CD14-positive monocyte (primary cell): ENCODE measurements at regions not wholly inside any gene's neighbourhood (a gene's known extent, or its start where the extent isn't known, plus 50 kb on each side); places are given as distances from the start of the nearest gene placed in this dataset.

Experiments
- DNase-seq, 3 donors: peaks; one replicate each; pipeline ENCODE4 v3.0.0-alpha.2; 2011 to 2022
- H2AFZ ChIP-seq: 2 replicates; pipeline ENCODE4 v1.6.0; 2012; ENCODE audit warnings: mild to moderate bottlenecking, low read depth, low read length, inconsistent platforms; ENCODE audit not compliant: insufficient read depth, poor library complexity, severe bottlenecking
- H3K27ac ChIP-seq, 2 donors: 1 replicate in 1 of 2; 2 replicates in 1 of 2; pipeline ENCODE4 v1.5.1; 2012 to 2013; ENCODE audit warnings: low read length in 2 of 2, control low read depth in 1 of 2, inconsistent platforms in 1 of 2, low read depth in 1 of 2, mild to moderate bottlenecking in 1 of 2
- H3K27me3 ChIP-seq, 2 donors: one replicate each; pipeline versions ENCODE4 v1.6.0 to v1.6.1; 2011 to 2013; ENCODE audit warnings: low read length in 2 of 2; ENCODE audit not compliant: control insufficient read depth in 2 of 2, insufficient read depth in 2 of 2
- H3K36me3 ChIP-seq, 2 donors: replicated peaks in 1 of 2; 1 replicate in 1 of 2; 2 replicates in 1 of 2; pipeline versions ENCODE4 v1.5.1 to v1.6.1; 2012 to 2013; ENCODE audit warnings: low read length in 2 of 2, control low read depth in 1 of 2, inconsistent platforms in 1 of 2, mild to moderate bottlenecking in 1 of 2; ENCODE audit not compliant: insufficient read depth in 2 of 2, control insufficient read depth in 1 of 2
- H3K4me1 ChIP-seq, 2 donors: 1 replicate in 1 of 2; 2 replicates in 1 of 2; pipeline versions ENCODE4 v1.5.1 to v1.6.1; 2012 to 2013; ENCODE audit warnings: low read length in 2 of 2, control low read depth in 1 of 2, inconsistent platforms in 1 of 2, mild to moderate bottlenecking in 1 of 2, moderate library complexity in 1 of 2; ENCODE audit not compliant: insufficient read depth in 2 of 2, control insufficient read depth in 1 of 2
- H3K4me2 ChIP-seq: replicated peaks from 2 replicates; pipeline ENCODE3; 2012; ENCODE audit warnings: low read length, moderate library complexity, mild to moderate bottlenecking; ENCODE audit not compliant: poor library complexity, severe bottlenecking; ENCODE audit errors: extremely low read depth
- H3K4me3 ChIP-seq, 3 experiments: fragments of 200-600 bp in 1 of 3; sonication (generic) in 1 of 3; replicated peaks in 1 of 3; 1 replicate in 2 of 3; 2 replicates in 1 of 3; pipeline ENCODE4 v1.5.1; 2011 to 2013; ENCODE audit warnings: low read length in 3 of 3, mild to moderate bottlenecking in 3 of 3, control low read depth in 2 of 3, low read depth in 2 of 3, inconsistent platforms in 1 of 3, moderate library complexity in 1 of 3
- H3K79me2 ChIP-seq: 2 replicates; pipeline ENCODE4 v1.6.0; 2012; ENCODE audit warnings: mild to moderate bottlenecking, control low read depth, inconsistent platforms, low read length, moderate library complexity; ENCODE audit not compliant: insufficient read depth
- H3K9ac ChIP-seq: 2 replicates; pipeline ENCODE4 v1.6.0; 2017; ENCODE audit warnings: low read length, mild to moderate bottlenecking; ENCODE audit not compliant: insufficient read depth, poor library complexity, severe bottlenecking
- H3K9me3 ChIP-seq, 2 donors: replicated peaks in 1 of 2; 1 replicate in 1 of 2; 2 replicates in 1 of 2; pipeline versions ENCODE4 v1.5.1 to v1.6.1; 2012 to 2013; ENCODE audit warnings: low read length in 2 of 2, control low read depth in 1 of 2; ENCODE audit not compliant: control insufficient read depth in 1 of 2, insufficient read depth in 1 of 2
- H4K20me1 ChIP-seq: 2 replicates; pipeline ENCODE4 v1.6.0; 2012; ENCODE audit warnings: mild to moderate bottlenecking, low read length, control low read depth, moderate library complexity; ENCODE audit not compliant: insufficient read depth
- H3K27ac Mint-ChIP-seq, 7 donors: one replicate each; pipeline ENCODE4 v1.8.0; 2020; ENCODE audit warnings: mild to moderate bottlenecking in 7 of 7, mixed read lengths in 7 of 7, moderate library complexity in 6 of 7, inconsistent platforms in 2 of 7
- H3K27me3 Mint-ChIP-seq, 3 donors: one replicate each; pipeline ENCODE4 v1.8.0; 2021 to 2022; ENCODE audit warnings: low read depth in 3 of 3, mild to moderate bottlenecking in 3 of 3, mixed read lengths in 3 of 3, moderate library complexity in 3 of 3, inconsistent platforms in 1 of 3
- H3K36me3 Mint-ChIP-seq, 2 donors: one replicate each; pipeline ENCODE4 v1.8.0; 2020; ENCODE audit warnings: mixed read lengths in 2 of 2, inconsistent platforms in 1 of 2, mild to moderate bottlenecking in 1 of 2
- H3K4me1 Mint-ChIP-seq: one replicate; pipeline ENCODE4 v1.8.0; 2020; ENCODE audit warnings: mild to moderate bottlenecking, mixed read lengths
- H3K4me3 Mint-ChIP-seq, 2 donors: one replicate each; pipeline ENCODE4 v1.8.0; 2020; ENCODE audit warnings: mild to moderate bottlenecking in 2 of 2, mixed read lengths in 2 of 2, moderate library complexity in 1 of 2
- H3K9me3 Mint-ChIP-seq, 7 donors: one replicate each; pipeline ENCODE4 v1.8.0; 2020 to 2022; ENCODE audit warnings: mixed read lengths in 7 of 7, mild to moderate bottlenecking in 6 of 7, moderate library complexity in 6 of 7, inconsistent platforms in 2 of 7
- WGBS: methylation state at CpG from one replicate; pipeline ENCODE4 v1.1.5; 2013; ENCODE audit warnings: missing lambda C conversion rate; ENCODE audit not compliant: insufficient coverage; 5-methylcytosine and 5-hydroxymethylcytosine counted together
- intact Hi-C, 2 donors: fragments of 100-400 bp; cut with micrococcal nuclease; formaldehyde crosslinking; loops; one replicate each; pipeline versions ENCODE4 v1.15.0 to v1.15.1; 2023
- TF ChIP-seq, protein P1 (sequence below): fragments of 200-600 bp; IDR thresholded peaks from one replicate; pipeline ENCODE4 v1.8.0; 2022; ENCODE audit warnings: antibody characterized with exemption, mild to moderate bottlenecking

DNA sequence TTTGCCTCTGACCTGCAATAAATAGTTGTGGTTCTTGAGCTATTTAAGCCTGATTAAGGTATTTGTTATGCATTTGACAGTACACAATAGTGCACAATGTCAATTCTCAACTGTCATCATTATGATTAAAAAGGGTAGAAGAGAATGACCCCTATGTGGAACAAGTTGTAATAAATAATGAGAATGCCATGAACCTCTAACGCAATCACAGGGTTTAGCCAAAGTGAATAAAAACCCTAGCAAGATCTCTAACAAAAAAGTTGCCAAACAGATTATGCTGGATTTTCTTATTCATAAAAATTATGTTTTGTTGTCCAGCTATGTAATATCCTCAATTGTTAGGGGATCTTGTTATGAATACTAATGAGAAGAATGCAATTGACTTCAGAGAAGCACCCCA, 387.4 kb downstream of the GPAT3 start:
- Mint-ChIP-seq H3K9me3 (no peaks in the 10 kb centered on the region), H3K36me3 (no peaks in the 10 kb centered on the region), H3K27ac (no peak overlapping the region), H3K27me3 (peaks cover 0 to 5% (median 4%) of the 10 kb centered on the region in 3 donors), H3K4me3 (no peak overlapping the region), H3K4me1 (no peaks in the 10 kb centered on the region)
- DNase-seq: no peak
- no CpG with 5 or more reads among the region's 1 CpG for WGBS
- H3K9me3 ChIP-seq: no peaks in the 10 kb centered on the region
- no peak overlapping the region for H3K4me3 ChIP-seq
- H3K4me2 ChIP-seq: no peak overlapping the region
- H3K4me1 ChIP-seq: no peaks in the 10 kb centered on the region
- no peak overlapping the region for H2AFZ ChIP-seq
- no peaks in the 10 kb centered on the region for H3K79me2 ChIP-seq
- H3K27ac ChIP-seq: no peak overlapping the region
- H4K20me1 ChIP-seq: no peaks in the 10 kb centered on the region
- no peak overlapping the region for H3K9ac ChIP-seq
- intact Hi-C loops: no loop called here
- no peaks in the 10 kb centered on the region for H3K27me3 ChIP-seq
- no peaks in the 10 kb centered on the region for H3K36me3 ChIP-seq
- TF ChIP-seq, protein P1, sequence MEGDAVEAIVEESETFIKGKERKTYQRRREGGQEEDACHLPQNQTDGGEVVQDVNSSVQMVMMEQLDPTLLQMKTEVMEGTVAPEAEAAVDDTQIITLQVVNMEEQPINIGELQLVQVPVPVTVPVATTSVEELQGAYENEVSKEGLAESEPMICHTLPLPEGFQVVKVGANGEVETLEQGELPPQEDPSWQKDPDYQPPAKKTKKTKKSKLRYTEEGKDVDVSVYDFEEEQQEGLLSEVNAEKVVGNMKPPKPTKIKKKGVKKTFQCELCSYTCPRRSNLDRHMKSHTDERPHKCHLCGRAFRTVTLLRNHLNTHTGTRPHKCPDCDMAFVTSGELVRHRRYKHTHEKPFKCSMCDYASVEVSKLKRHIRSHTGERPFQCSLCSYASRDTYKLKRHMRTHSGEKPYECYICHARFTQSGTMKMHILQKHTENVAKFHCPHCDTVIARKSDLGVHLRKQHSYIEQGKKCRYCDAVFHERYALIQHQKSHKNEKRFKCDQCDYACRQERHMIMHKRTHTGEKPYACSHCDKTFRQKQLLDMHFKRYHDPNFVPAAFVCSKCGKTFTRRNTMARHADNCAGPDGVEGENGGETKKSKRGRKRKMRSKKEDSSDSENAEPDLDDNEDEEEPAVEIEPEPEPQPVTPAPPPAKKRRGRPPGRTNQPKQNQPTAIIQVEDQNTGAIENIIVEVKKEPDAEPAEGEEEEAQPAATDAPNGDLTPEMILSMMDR: no peak

DNA sequence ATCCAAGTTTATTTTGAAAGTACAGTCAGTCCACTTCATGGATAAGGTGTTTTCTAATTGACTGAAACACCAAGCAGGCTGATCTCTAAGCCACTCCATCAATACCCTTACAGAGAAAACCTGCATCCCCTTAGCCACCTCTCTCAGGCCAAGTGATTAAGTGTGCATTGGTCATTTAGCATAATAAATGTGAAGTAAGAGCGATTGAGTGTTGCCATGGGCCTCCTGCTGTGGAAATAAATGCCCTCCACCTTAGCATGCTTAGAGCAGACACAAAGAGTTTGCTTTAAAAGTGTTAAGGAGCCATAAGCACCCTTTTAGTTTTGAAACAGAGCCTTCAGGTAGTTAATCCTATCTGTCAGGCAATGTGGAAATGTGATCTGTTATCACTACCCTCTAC, 386.5 kb downstream of the GPAT3 start:
- TF ChIP-seq, protein P1: no peak
- Histone ChIP-seq H3K27ac (no peak overlapping the region), H3K36me3 (no peaks in the 10 kb centered on the region), H3K9me3 (peaks cover 4 to 5% of the 10 kb centered on the region in 2 donors), H4K20me1 (no peaks in the 10 kb centered on the region), H3K9ac (no peak overlapping the region), H3K4me3 (no peak overlapping the region), H3K4me2 (no peak overlapping the region), H2AFZ (no peak overlapping the region), H3K27me3 (no peaks in the 10 kb centered on the region), H3K4me1 (no peaks in the 10 kb centered on the region), H3K79me2 (no peaks in the 10 kb centered on the region)
- no peak for DNase-seq
- Mint-ChIP-seq H3K4me1 (no peaks in the 10 kb centered on the region), H3K4me3 (no peak overlapping the region), H3K27me3 (peaks cover 0 to 4% (median 1%) of the 10 kb centered on the region in 3 donors), H3K36me3 (no peaks in the 10 kb centered on the region), H3K27ac (no peak overlapping the region), H3K9me3 (peaks cover 0 to 6% (median 2%) of the 10 kb centered on the region in 7 donors)
- intact Hi-C loops: no loop called here
- no CpG with 5 or more reads among the region's 1 CpG for WGBS
